Smooth muscle cell (in vitro differentiated cells): ENCODE measurements at regions not wholly inside any gene's neighbourhood (a gene's known extent, or its start where the extent isn't known, plus 50 kb on each side); places are given as distances from the start of the nearest gene placed in this dataset.

Source experiments
- DNase-seq: peaks from one replicate; lab custom pipeline; 2025; ENCODE audit not compliant: unreplicated experiment; lab: John Stamatoyannopoulos, UW
- H2AFZ ChIP-seq: fragments of 200-600 bp; sonication (generic); 2 replicates; pipeline ENCODE4 v1.6.0; 2016; ENCODE audit warnings: antibody characterized with exemption, low read depth, mild to moderate bottlenecking
- H3F3A ChIP-seq: fragments of 200-600 bp; sonication (generic); 2 replicates; pipeline ENCODE4 v1.6.0; 2017; ENCODE audit warnings: antibody characterized with exemption, low read depth
- H3K27ac ChIP-seq: fragments of 200-600 bp; sonication (generic); 2 replicates; pipeline ENCODE4 v1.5.1; 2016; ENCODE audit warnings: low read depth, mild to moderate bottlenecking
- H3K27me3 ChIP-seq: fragments of 200-600 bp; sonication (generic); 2 replicates; pipeline ENCODE4 v1.6.1; 2016; ENCODE audit warnings: low read depth, mild to moderate bottlenecking
- H3K36me3 ChIP-seq: fragments of 200-600 bp; sonication (generic); 2 replicates; pipeline ENCODE4 v1.5.1; 2016; ENCODE audit warnings: low read depth
- H3K4me1 ChIP-seq: fragments of 200-600 bp; sonication (generic); 2 replicates; pipeline ENCODE4 v1.5.1; 2016; ENCODE audit warnings: low read depth
- H3K4me2 ChIP-seq: fragments of 200-600 bp; sonication (generic); 2 replicates; pipeline ENCODE4 v1.6.0; 2016; ENCODE audit warnings: mild to moderate bottlenecking
- H3K4me3 ChIP-seq: fragments of 200-600 bp; sonication (generic); 2 replicates; pipeline ENCODE4 v1.5.1; 2016; ENCODE audit warnings: mild to moderate bottlenecking
- H3K79me2 ChIP-seq: fragments of 200-600 bp; sonication (generic); 2 replicates; pipeline ENCODE4 v1.6.0; 2016; ENCODE audit warnings: low read depth, mild to moderate bottlenecking
- H3K9ac ChIP-seq: fragments of 200-600 bp; sonication (generic); 2 replicates; pipeline ENCODE4 v1.6.0; 2016; ENCODE audit warnings: low read depth
- H3K9me3 ChIP-seq: fragments of 200-600 bp; sonication (generic); replicated peaks from 2 replicates; pipeline ENCODE4 v1.5.1; 2016; ENCODE audit warnings: low read depth
- H4K20me1 ChIP-seq: fragments of 200-600 bp; sonication (generic); 2 replicates; pipeline ENCODE4 v1.6.0; 2016; ENCODE audit warnings: low read depth
- CTCF ChIP-seq: fragments of 200-600 bp; sonication (generic); IDR thresholded peaks from 2 replicates; pipeline ENCODE4 v1.5.1; 2017; ENCODE audit warnings: borderline replicate concordance, mild to moderate bottlenecking, antibody characterized with exemption; ENCODE audit not compliant: insufficient read depth, poor library complexity, severe bottlenecking
- WGBS: methylation state at CpG from one replicate; pipeline ENCODE4 v1.1.7; 2016; ENCODE audit warnings: low lambda C conversion rate; 5-methylcytosine and 5-hydroxymethylcytosine counted together

DNA sequence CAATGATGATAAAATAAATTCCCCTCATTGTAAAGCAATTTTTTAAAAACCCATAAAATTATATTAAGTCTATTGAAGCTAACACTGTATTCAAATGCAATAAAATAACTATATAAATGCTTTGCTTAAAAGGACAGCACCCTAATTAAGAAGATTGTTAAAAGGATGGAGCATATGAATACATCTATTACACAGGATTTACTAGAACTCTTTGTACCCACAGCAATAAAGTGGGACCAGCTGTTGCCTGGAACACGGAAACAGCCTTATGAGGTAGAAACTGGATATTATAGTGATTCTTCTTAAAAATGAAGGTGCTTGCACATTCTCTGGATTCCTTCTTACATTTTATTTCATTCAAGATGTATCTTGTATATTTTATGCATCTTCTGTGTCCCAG is 298.7 kb upstream of the KLF3 start:
- Histone ChIP-seq H3K36me3 (no peaks in the 10 kb centered on the region), H3K79me2 (no peaks in the 10 kb centered on the region), H3K4me3 (no peak overlapping the region), H3K4me2 (no peak overlapping the region), H2AFZ (no peak overlapping the region), H3K9ac (no peak overlapping the region), H3F3A (peaks cover 4% of the 10 kb centered on the region), H3K4me1 (peaks cover 7% of the 10 kb centered on the region), H3K27me3 (no peaks in the 10 kb centered on the region), H3K9me3 (no peaks in the 10 kb centered on the region), H4K20me1 (no peaks in the 10 kb centered on the region), H3K27ac (no peak overlapping the region)
- TF ChIP-seq CTCF = no peak
- DNase-seq = no peak
- WGBS = 79% methylated on average over 1 of the region's 1 CpG

- H3F3A ChIP-seq = peaks cover 4% of the 10 kb centered on the region
Observed at GRCh38 chr4:38365748-38366310, 298.2 kb upstream of the KLF3 start.

GRCh38 chr4:38366456-38366855 is 297.5 kb upstream of the KLF3 start:
- H3K27me3 ChIP-seq = no peaks in the 10 kb centered on the region
- H3F3A ChIP-seq = peaks cover 9% of the 10 kb centered on the region
- H3K79me2 ChIP-seq = no peaks in the 10 kb centered on the region
- no peak overlapping the region for H3K4me2 ChIP-seq
- H3K9ac ChIP-seq = no peak overlapping the region
- no peak for DNase-seq
- no peaks in the 10 kb centered on the region for H3K9me3 ChIP-seq
- no peak for TF ChIP-seq CTCF
- no peak overlapping the region for H3K27ac ChIP-seq
- H4K20me1 ChIP-seq = no peaks in the 10 kb centered on the region
- H3K36me3 ChIP-seq = no peaks in the 10 kb centered on the region
- no peak overlapping the region for H3K4me3 ChIP-seq
- no peak overlapping the region for H2AFZ ChIP-seq
- peaks cover 7% of the 10 kb centered on the region for H3K4me1 ChIP-seq

More at GRCh38 chr4:38365748-38366310, 298.2 kb upstream of the KLF3 start:
- H3K27me3 ChIP-seq = no peaks in the 10 kb centered on the region
- H3K4me2 ChIP-seq = no peak overlapping the region
- no peak overlapping the region for H3K4me3 ChIP-seq
- TF ChIP-seq CTCF = no peak
- no peaks in the 10 kb centered on the region for H3K9me3 ChIP-seq
- no peak overlapping the region for H3K27ac ChIP-seq
- no peaks in the 10 kb centered on the region for H3K36me3 ChIP-seq
- DNase-seq = no peak
- H3K79me2 ChIP-seq = no peaks in the 10 kb centered on the region
- H3K9ac ChIP-seq = no peak overlapping the region
- H3K4me1 ChIP-seq = peaks cover 7% of the 10 kb centered on the region
- WGBS = 71% methylated on average over 8 of the region's 8 CpGs
- no peaks in the 10 kb centered on the region for H4K20me1 ChIP-seq
- no peak overlapping the region for H2AFZ ChIP-seq

GRCh38 chr4:38366997-38367396 is 297.0 kb upstream of the KLF3 start:
- TF ChIP-seq CTCF = no peak
- Histone ChIP-seq H3K4me1 (peaks cover 7% of the 10 kb centered on the region), H3K36me3 (no peaks in the 10 kb centered on the region), H3K9me3 (no peaks in the 10 kb centered on the region), H3K27me3 (no peaks in the 10 kb centered on the region), H3F3A (peaks cover 11% of the 10 kb centered on the region), H3K4me2 (no peak overlapping the region), H3K27ac (no peak overlapping the region), H2AFZ (no peak overlapping the region), H3K4me3 (no peak overlapping the region), H3K79me2 (no peaks in the 10 kb centered on the region), H3K9ac (no peak overlapping the region), H4K20me1 (no peaks in the 10 kb centered on the region)
- DNase-seq = no peak
